ENCODE measurements at regions not wholly inside any gene's neighbourhood (a gene's known extent, or its start where the extent isn't known, plus 50 kb on each side); places are given as distances from the start of the nearest gene placed in this dataset.

- TF ChIP-seq CTCF (IDR thresholded peaks at IDR 0.05; ENCODE audit: low read length), result no peak
- no peak for TF ChIP-seq EZH2 (IDR thresholded peaks at IDR 0.05; ENCODE audit: borderline replicate concordance, low read length)
Observed at GRCh38 chr6:41427642-41428335, 92.4 kb downstream of the NCR2 start.

Measured in OCI-LY1 (cell line).